ENCODE measurements at regions not wholly inside any gene's neighbourhood (a gene's known extent, or its start where the extent isn't known, plus 50 kb on each side); places are given as distances from the start of the nearest gene placed in this dataset.

GRCh38 chr14:32018391-32019092 lies 58.6 kb upstream of the ARHGAP5 start:
- TF ChIP-seq, protein P1, sequence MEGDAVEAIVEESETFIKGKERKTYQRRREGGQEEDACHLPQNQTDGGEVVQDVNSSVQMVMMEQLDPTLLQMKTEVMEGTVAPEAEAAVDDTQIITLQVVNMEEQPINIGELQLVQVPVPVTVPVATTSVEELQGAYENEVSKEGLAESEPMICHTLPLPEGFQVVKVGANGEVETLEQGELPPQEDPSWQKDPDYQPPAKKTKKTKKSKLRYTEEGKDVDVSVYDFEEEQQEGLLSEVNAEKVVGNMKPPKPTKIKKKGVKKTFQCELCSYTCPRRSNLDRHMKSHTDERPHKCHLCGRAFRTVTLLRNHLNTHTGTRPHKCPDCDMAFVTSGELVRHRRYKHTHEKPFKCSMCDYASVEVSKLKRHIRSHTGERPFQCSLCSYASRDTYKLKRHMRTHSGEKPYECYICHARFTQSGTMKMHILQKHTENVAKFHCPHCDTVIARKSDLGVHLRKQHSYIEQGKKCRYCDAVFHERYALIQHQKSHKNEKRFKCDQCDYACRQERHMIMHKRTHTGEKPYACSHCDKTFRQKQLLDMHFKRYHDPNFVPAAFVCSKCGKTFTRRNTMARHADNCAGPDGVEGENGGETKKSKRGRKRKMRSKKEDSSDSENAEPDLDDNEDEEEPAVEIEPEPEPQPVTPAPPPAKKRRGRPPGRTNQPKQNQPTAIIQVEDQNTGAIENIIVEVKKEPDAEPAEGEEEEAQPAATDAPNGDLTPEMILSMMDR (IDR thresholded peaks at IDR 0.05 in 8 of 11, conservative IDR thresholded peaks at IDR 0.05 in 3 of 11), result no peak
- no peak for TF ChIP-seq POLR2A (IDR thresholded peaks at IDR 0.05)
